GM12878 (cell line): ENCODE measurements at regions not wholly inside any gene's neighbourhood (a gene's known extent, or its start where the extent isn't known, plus 50 kb on each side); places are given as distances from the start of the nearest gene placed in this dataset.

Source experiments
- ATAC-seq: fragments of 200-7000 bp; cut with Tn5 transposase; 3 replicates; pipeline ENCODE4 v1.9.1; 2020; ENCODE audit warnings: mild to moderate bottlenecking, moderate library complexity
- BruUV-seq: library from RNA; stranded (reverse); fragments of 400-500 nt; replicated peaks from 2 replicates; lab custom pipeline; 2021; lab: Mats Ljungman, UMichigan
- CTCF ChIA-PET: fragments of 300-600 bp; sonication (Branson Sonifier 250); formaldehyde crosslinking; extraction: SDS; loops from one replicate; lab custom pipeline; 2021; ENCODE audit warnings: inconsistent platforms; lab: Yijun Ruan, JAX
- POLR2A ChIA-PET: fragments of 350-600 bp; formaldehyde crosslinking; extraction: SDS; loops from one replicate; lab custom pipeline; 2021; ENCODE audit warnings: inconsistent platforms; lab: Charles Lee
- RAD21 ChIA-PET: fragments of 300-600 bp; sonication (Branson Sonifier 250); formaldehyde crosslinking; loops from one replicate; lab custom pipeline; 2023; ENCODE audit warnings: antibody characterized with exemption; ENCODE audit not compliant: unreplicated experiment; lab: Charles Lee
- SMC1A ChIA-PET: fragments of 300-600 bp; sonication (Branson Sonifier 250); formaldehyde crosslinking; loops from one replicate; lab custom pipeline; 2023; ENCODE audit not compliant: unreplicated experiment, uncharacterized antibody; lab: Charles Lee
- DNase-seq: peaks from one replicate; pipeline ENCODE4 v3.0.0-alpha.2; 2011; ENCODE audit warnings: low read depth, low spot score
- FAIRE-seq: peaks from 3 replicates; lab custom pipeline; 2011; peaks lifted over from hg19 to GRCh38; lab: Jason Lieb, UNC
- H2AFZ ChIP-seq: 2 replicates; pipeline ENCODE4 v1.6.0; 2011; ENCODE audit warnings: low read depth, low read length, control low read depth; ENCODE audit not compliant: control insufficient read depth
- H3K27ac ChIP-seq: 2 replicates; pipeline ENCODE4 v1.5.1; 2011; ENCODE audit warnings: control low read depth; ENCODE audit not compliant: control insufficient read depth, insufficient read depth
- H3K27me3 ChIP-seq, 2 experiments: replicated peaks in 1 of 2; 2 replicates each; pipeline versions ENCODE4 v1.6.0 to v1.6.1; 2011; ENCODE audit warnings: low read length in 1 of 2; ENCODE audit not compliant: control insufficient read depth in 2 of 2, insufficient read depth in 2 of 2
- H3K36me3 ChIP-seq, 2 experiments: 2 replicates each; pipeline ENCODE4 v1.5.1; 2011; ENCODE audit warnings: low read length in 1 of 2; ENCODE audit not compliant: control insufficient read depth in 2 of 2, insufficient read depth in 2 of 2
- H3K4me1 ChIP-seq: 2 replicates; pipeline ENCODE4 v1.6.1; 2011; ENCODE audit warnings: mild to moderate bottlenecking, low read length, moderate library complexity, mixed read lengths; ENCODE audit not compliant: control insufficient read depth, insufficient read depth
- H3K4me2 ChIP-seq: 2 replicates; pipeline ENCODE4 v1.6.0; 2011; ENCODE audit warnings: control low read depth; ENCODE audit not compliant: control insufficient read depth, insufficient read depth
- H3K4me3 ChIP-seq: fragments of 200-600 bp; sonication (generic); 2 replicates; pipeline ENCODE4 v1.5.1; 2016
- H3K79me2 ChIP-seq: 2 replicates; pipeline ENCODE4 v1.6.0; 2011; ENCODE audit warnings: low read length; ENCODE audit not compliant: control insufficient read depth, insufficient read depth
- H3K9ac ChIP-seq: 2 replicates; pipeline ENCODE4 v1.8.0; 2011; ENCODE audit warnings: low read length, control low read depth, mixed read lengths; ENCODE audit not compliant: control insufficient read depth, insufficient read depth
- H3K9me3 ChIP-seq: replicated peaks from 3 replicates; pipeline ENCODE4 v1.5.1; 2011; ENCODE audit warnings: mild to moderate bottlenecking, low read length; ENCODE audit not compliant: control insufficient read depth, insufficient read depth
- H4K20me1 ChIP-seq: 2 replicates; pipeline ENCODE4 v1.6.0; 2011; ENCODE audit not compliant: control insufficient read depth, insufficient read depth
- DPF2 ChIP-seq: fragments of 450-650 bp; IDR thresholded peaks from 2 replicates; pipeline ENCODE4 v1.6.1; 2017; ENCODE audit warnings: mild to moderate bottlenecking
- FOS ChIP-seq: IDR thresholded peaks from 3 replicates; pipeline ENCODE4 v1.6.1; 2011; ENCODE audit warnings: borderline replicate concordance; ENCODE audit not compliant: insufficient read length; ENCODE audit errors: extremely low read depth
- FOXM1 ChIP-seq: IDR thresholded peaks from 2 replicates; pipeline ENCODE4 v1.6.1; 2012; ENCODE audit warnings: low read depth, mild to moderate bottlenecking, inconsistent platforms, low read length, moderate library complexity
- IKZF1 ChIP-seq: fragments of 450-650 bp; conservative IDR thresholded peaks from 2 replicates; pipeline ENCODE4 v1.6.1; 2017; ENCODE audit warnings: antibody characterized with exemption, mild to moderate bottlenecking
- JUNB ChIP-seq: IDR thresholded peaks from 2 replicates; pipeline ENCODE4 v1.6.1; 2016; ENCODE audit warnings: antibody characterized with exemption, mild to moderate bottlenecking
- LARP7 ChIP-seq: fragments of 450-650 bp; IDR thresholded peaks from 2 replicates; pipeline ENCODE4 v1.6.1; 2017; ENCODE audit warnings: mild to moderate bottlenecking
- RAD51 ChIP-seq: fragments of 450-650 bp; IDR thresholded peaks from 2 replicates; pipeline ENCODE4 v1.6.1; 2016; ENCODE audit warnings: moderate library complexity, mild to moderate bottlenecking, inconsistent platforms
- SPI1 ChIP-seq: IDR thresholded peaks from 2 replicates; pipeline ENCODE4 v1.6.1; 2011; ENCODE audit warnings: low read depth, mild to moderate bottlenecking, low read length, moderate library complexity, borderline replicate concordance; ENCODE audit not compliant: insufficient read depth
- WGBS: methylation state at CpG from one replicate; pipeline ENCODE4 v1.1.6; 2016; ENCODE audit warnings: low lambda C conversion rate; ENCODE audit not compliant: insufficient replicate concordance, insufficient coverage; ENCODE audit errors: missing lambda C conversion rate; 5-methylcytosine and 5-hydroxymethylcytosine counted together
- in situ Hi-C: fragments of 300-500 bp; cut with MboI; formaldehyde crosslinking; loops from 9 replicates; pipeline ENCODE4 v1.14.3; 2018; ENCODE audit warnings: mixed read lengths
- intact Hi-C: fragments of 100-400 bp; cut with micrococcal nuclease; formaldehyde crosslinking; loops from one replicate; pipeline ENCODE4 v1.14.2; 2022; ENCODE audit not compliant: unreplicated experiment
- TF ChIP-seq, protein P1 (sequence below), 3 experiments: IDR thresholded peaks in 2 of 3; conservative IDR thresholded peaks in 1 of 3; 2 replicates each; pipeline ENCODE4 v1.5.1; 2011; ENCODE audit warnings: low read depth in 3 of 3, low read length in 3 of 3, mild to moderate bottlenecking in 3 of 3, control low read depth in 2 of 3, moderate library complexity in 2 of 3, inconsistent platforms in 1 of 3, mixed read lengths in 1 of 3; ENCODE audit not compliant: control insufficient read depth in 2 of 3, insufficient read depth in 1 of 3; ENCODE audit errors: extremely low read depth in 1 of 3
- TF ChIP-seq, protein P2 (sequence below): IDR thresholded peaks from 2 replicates; pipeline ENCODE4 v1.6.1; 2012; ENCODE audit warnings: mild to moderate bottlenecking, low read depth, low read length
- TF ChIP-seq, protein P3 (sequence below): fragments of 450-650 bp; IDR thresholded peaks from 2 replicates; pipeline ENCODE4 v1.6.1; 2017; ENCODE audit warnings: antibody characterized with exemption, mild to moderate bottlenecking, moderate library complexity
- TF ChIP-seq, protein P4 (sequence below): fragments of 450-650 bp; formaldehyde crosslinking; IDR thresholded peaks from 2 replicates; pipeline ENCODE4 v1.4.0; 2022; ENCODE audit warnings: mild to moderate bottlenecking, moderate library complexity

DNA sequence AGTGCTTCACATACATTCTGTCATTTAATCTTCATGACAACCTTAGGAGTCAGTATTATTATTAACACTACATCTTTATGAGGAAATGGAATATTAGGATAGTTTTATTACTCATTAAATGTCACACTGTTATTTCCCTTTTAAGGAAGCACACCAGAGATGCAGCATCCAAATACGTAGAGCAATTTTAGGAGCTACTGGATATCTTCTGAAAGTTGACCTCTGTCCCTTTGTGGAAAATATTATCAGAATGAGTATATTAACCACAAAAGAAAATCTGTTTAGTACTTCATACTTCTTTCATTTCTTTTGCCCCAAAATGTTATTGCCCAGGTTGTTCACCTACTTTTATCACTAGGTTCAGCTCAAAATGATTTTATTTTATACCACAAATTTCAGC, 72.9 kb upstream of the APCDD1 start:
- Histone ChIP-seq H3K4me1 (no peaks in the 10 kb centered on the region), H3K36me3 (no peaks in the 10 kb centered on the region), H3K27me3 (no peaks in the 10 kb centered on the region; a peak in 2 of 4 replicates), H3K9ac (no peak overlapping the region), H3K9me3 (no peaks in the 10 kb centered on the region), H3K4me2 (no peak overlapping the region), H2AFZ (no peak overlapping the region), H3K4me3 (no peak overlapping the region), H4K20me1 (no peaks in the 10 kb centered on the region), H3K27ac (no peak overlapping the region), H3K79me2 (no peaks in the 10 kb centered on the region)
- intact Hi-C loops = no loop called here
- ATAC-seq = no peak
- ChIA-PET SMC1A (no interaction called here), POLR2A (no interaction called here), RAD21 (no interaction called here), CTCF (no interaction called here)
- no peak for DNase-seq
- in situ Hi-C loops = no loop called here
- no peak for FAIRE-seq
- WGBS = 0% methylated on average over 1 of the region's 1 CpG
- BruUV-seq = no TSS peak
- no peak for TF ChIP-seq FOS
- no peak for TF ChIP-seq DPF2
- TF ChIP-seq IKZF1 = no peak
- TF ChIP-seq RAD51 = no peak
- TF ChIP-seq, protein P1, sequence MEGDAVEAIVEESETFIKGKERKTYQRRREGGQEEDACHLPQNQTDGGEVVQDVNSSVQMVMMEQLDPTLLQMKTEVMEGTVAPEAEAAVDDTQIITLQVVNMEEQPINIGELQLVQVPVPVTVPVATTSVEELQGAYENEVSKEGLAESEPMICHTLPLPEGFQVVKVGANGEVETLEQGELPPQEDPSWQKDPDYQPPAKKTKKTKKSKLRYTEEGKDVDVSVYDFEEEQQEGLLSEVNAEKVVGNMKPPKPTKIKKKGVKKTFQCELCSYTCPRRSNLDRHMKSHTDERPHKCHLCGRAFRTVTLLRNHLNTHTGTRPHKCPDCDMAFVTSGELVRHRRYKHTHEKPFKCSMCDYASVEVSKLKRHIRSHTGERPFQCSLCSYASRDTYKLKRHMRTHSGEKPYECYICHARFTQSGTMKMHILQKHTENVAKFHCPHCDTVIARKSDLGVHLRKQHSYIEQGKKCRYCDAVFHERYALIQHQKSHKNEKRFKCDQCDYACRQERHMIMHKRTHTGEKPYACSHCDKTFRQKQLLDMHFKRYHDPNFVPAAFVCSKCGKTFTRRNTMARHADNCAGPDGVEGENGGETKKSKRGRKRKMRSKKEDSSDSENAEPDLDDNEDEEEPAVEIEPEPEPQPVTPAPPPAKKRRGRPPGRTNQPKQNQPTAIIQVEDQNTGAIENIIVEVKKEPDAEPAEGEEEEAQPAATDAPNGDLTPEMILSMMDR (IDR thresholded peaks at IDR 0.05 in 2 of 3, conservative IDR thresholded peaks at IDR 0.05 in 1 of 3; ENCODE audit: control insufficient read depth in 2 of 3, extremely low read depth in 1 of 3, insufficient read depth in 1 of 3, low read depth in 3 of 3, low read length in 3 of 3) = no peak
- TF ChIP-seq JUNB = no peak
- no peak for TF ChIP-seq SPI1
- TF ChIP-seq, protein P2, sequence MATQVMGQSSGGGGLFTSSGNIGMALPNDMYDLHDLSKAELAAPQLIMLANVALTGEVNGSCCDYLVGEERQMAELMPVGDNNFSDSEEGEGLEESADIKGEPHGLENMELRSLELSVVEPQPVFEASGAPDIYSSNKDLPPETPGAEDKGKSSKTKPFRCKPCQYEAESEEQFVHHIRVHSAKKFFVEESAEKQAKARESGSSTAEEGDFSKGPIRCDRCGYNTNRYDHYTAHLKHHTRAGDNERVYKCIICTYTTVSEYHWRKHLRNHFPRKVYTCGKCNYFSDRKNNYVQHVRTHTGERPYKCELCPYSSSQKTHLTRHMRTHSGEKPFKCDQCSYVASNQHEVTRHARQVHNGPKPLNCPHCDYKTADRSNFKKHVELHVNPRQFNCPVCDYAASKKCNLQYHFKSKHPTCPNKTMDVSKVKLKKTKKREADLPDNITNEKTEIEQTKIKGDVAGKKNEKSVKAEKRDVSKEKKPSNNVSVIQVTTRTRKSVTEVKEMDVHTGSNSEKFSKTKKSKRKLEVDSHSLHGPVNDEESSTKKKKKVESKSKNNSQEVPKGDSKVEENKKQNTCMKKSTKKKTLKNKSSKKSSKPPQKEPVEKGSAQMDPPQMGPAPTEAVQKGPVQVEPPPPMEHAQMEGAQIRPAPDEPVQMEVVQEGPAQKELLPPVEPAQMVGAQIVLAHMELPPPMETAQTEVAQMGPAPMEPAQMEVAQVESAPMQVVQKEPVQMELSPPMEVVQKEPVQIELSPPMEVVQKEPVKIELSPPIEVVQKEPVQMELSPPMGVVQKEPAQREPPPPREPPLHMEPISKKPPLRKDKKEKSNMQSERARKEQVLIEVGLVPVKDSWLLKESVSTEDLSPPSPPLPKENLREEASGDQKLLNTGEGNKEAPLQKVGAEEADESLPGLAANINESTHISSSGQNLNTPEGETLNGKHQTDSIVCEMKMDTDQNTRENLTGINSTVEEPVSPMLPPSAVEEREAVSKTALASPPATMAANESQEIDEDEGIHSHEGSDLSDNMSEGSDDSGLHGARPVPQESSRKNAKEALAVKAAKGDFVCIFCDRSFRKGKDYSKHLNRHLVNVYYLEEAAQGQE = no peak
- TF ChIP-seq, protein P3, sequence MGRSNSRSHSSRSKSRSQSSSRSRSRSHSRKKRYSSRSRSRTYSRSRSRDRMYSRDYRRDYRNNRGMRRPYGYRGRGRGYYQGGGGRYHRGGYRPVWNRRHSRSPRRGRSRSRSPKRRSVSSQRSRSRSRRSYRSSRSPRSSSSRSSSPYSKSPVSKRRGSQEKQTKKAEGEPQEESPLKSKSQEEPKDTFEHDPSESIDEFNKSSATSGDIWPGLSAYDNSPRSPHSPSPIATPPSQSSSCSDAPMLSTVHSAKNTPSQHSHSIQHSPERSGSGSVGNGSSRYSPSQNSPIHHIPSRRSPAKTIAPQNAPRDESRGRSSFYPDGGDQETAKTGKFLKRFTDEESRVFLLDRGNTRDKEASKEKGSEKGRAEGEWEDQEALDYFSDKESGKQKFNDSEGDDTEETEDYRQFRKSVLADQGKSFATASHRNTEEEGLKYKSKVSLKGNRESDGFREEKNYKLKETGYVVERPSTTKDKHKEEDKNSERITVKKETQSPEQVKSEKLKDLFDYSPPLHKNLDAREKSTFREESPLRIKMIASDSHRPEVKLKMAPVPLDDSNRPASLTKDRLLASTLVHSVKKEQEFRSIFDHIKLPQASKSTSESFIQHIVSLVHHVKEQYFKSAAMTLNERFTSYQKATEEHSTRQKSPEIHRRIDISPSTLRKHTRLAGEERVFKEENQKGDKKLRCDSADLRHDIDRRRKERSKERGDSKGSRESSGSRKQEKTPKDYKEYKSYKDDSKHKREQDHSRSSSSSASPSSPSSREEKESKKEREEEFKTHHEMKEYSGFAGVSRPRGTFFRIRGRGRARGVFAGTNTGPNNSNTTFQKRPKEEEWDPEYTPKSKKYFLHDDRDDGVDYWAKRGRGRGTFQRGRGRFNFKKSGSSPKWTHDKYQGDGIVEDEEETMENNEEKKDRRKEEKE = no peak
- no peak for TF ChIP-seq LARP7
- TF ChIP-seq FOXM1 = no peak
- TF ChIP-seq, protein P4, sequence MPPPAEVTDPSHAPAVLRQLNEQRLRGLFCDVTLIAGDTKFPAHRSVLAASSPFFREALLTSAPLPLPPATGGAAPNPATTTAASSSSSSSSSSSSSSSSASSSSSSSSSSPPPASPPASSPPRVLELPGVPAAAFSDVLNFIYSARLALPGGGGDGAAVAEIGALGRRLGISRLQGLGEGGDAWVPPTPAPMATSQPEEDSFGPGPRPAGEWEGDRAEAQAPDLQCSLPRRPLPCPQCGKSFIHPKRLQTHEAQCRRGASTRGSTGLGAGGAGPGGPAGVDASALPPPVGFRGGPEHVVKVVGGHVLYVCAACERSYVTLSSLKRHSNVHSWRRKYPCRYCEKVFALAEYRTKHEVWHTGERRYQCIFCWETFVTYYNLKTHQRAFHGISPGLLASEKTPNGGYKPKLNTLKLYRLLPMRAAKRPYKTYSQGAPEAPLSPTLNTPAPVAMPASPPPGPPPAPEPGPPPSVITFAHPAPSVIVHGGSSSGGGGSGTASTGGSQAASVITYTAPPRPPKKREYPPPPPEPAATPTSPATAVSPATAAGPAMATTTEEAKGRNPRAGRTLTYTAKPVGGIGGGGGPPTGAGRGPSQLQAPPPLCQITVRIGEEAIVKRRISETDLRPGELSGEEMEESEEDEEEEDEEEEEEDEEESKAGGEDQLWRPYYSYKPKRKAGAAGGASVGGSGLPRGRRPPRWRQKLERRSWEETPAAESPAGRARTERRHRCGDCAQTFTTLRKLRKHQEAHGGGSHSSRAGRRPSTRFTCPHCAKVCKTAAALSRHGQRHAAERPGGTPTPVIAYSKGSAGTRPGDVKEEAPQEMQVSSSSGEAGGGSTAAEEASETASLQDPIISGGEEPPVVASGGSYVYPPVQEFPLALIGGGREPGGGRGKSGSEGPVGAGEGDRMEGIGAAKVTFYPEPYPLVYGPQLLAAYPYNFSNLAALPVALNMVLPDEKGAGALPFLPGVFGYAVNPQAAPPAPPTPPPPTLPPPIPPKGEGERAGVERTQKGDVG (CRISPR knock-in tag) = no peak
